HG03432 (cell line): ENCODE measurements at regions not wholly inside any gene's neighbourhood (a gene's known extent, or its start where the extent isn't known, plus 50 kb on each side); places are given as distances from the start of the nearest gene placed in this dataset.
A peak's percentile ranks its signal among the peaks of the same experiment; 100 is the strongest.
"Not testable (repeated sequence)": the region's sequence is repeated elsewhere in the genome, so short reads cannot be mapped to it uniquely, and the experiment has no call there.

Experiments
- ATAC-seq: cut with Tn5 transposase; IDR thresholded peaks from one replicate; pipeline ENCODE4 v1.9.1; 2021; ENCODE audit warnings: mild to moderate bottlenecking, moderate library complexity; ENCODE audit not compliant: unreplicated experiment

DNA sequence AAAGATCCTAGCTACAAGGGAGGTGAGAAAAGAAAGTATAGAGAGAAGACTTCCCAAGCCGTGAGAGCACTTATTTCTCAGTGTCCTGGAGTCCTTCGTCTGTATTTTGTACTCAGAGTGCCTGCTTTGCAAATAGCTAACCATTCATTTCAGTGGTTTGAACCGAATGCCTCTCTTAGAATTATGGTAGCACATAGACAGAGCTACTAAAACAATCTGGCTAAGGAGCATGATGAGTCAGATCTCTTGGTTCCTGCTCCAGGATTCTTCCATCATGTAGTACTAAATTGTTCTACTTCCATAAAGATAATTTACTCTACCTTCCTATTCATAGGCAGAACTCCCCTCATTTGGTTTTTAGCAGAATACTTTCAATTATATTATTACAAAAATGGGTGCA is 946.6 kb downstream of the STIM2 start:
- ATAC-seq: no peak

DNA sequence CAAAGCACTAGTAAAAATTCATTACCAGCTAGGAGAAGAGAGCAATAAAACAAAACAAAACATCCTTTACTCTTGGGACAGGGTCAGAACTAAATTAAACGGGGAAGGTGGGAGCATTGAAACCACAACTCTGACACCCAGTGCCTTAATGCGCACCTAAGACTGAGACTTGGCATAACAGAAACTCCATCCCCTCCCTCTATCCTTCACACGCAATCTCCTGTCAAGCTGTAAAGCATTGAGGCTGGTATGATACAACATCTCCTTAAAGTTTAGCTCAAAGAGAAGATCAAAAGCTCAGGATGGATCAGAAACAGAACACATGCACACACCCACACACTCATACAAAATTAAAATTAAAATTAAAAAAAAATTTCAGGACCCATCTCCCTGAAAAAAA is 951.3 kb downstream of the STIM2 start:
- ATAC-seq: no peak

DNA sequence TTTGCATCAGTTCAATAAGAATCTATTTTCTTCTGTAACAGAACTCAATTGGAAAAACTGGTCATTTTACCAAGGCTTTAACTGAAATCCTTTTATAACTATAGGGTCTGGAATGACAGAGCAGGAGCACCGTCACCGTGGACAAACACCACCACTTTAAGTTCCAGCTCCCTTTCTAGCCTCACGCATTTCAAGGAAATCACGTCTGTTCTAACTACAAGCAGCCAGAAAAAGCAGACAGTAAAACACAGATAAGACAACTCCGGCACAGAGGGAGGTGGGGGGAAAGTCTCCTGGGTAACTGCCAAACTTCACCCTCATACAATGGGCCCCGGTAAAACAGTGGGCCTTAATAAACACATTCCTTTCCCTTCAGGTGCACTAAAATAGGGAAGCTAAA is 952.6 kb downstream of the STIM2 start:
- ATAC-seq: not testable (repeated sequence)

DNA sequence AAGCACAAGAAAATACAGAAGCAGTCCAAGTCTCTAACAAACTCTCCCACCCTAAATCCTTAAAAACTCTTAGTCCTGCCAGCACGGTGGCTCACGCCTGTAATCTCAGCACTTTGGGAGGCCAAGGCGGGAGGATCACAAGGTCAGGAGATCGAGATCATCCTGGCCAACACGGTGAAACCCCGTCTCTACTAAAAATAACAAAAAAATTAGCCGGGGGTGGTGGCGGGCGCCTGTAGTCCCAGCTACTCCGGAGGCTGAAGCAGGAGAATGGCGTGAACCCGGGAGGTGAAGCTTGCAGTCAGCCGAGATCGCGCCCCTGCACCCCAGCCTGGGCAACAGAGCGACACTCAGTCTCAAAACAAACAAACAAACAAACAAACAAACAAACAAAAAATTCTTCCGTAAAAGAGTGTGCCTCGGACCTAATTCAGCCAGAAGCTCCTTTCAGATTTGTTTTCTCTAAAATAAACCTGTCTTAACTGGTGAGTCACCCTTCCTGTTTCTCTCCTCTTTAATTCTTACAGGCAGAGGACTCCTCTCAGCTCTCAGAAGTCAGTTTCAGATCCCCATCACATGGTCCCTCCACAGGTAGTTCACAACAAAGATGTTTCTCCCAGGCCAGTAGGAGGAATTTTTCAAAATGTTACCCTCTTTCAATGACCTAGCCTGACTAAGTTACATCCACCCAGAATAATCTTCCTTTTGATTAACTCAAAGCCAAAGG is 953.2 kb downstream of the STIM2 start:
- peak; percentile 86 for ATAC-seq

DNA sequence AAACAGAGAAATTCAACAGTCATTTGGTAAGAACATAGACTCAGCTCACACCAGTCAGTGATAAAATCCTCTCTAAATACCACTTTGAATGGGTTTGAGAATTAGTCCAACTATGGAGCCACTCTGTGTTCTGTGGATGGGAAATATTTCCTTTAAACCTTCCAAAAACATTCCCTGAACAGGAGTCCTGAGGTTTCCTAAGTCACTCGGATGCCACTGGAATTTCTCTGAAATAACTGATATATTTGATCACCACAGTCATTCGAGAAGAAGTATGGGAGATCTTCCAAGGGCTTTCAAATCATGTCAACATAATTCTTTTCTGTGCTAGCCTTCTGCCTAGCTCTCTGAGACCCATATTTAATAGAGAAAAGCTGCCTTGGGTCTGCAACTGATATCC is 958.6 kb downstream of the STIM2 start:
- no peak for ATAC-seq

GRCh38 chr4:27828843-27829242 is 968.2 kb downstream of the STIM2 start:
- ATAC-seq: no peak

DNA sequence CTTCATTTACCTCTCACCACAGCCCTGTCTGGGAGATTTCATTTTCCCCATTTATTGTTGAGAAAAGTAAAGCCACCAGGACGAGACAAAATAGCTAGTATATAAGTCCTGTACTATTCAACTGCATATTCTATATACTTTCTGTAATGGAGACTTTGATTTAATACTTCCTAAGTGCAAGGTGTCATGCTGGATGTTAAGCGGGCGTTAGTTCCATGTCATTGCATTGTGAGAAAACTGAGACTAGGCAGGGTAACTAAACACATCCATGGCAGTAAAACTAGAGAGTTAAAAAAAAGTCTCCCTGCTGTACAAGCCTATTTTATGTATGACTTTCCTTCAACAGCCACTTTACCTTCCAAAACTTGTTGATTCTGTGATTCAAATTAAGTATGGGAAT is 969.6 kb downstream of the STIM2 start:
- ATAC-seq: no peak

- ATAC-seq: no peak
These were observed 975.2 kb downstream of the STIM2 start for GRCh38 chr4:27835851-27836250.

DNA sequence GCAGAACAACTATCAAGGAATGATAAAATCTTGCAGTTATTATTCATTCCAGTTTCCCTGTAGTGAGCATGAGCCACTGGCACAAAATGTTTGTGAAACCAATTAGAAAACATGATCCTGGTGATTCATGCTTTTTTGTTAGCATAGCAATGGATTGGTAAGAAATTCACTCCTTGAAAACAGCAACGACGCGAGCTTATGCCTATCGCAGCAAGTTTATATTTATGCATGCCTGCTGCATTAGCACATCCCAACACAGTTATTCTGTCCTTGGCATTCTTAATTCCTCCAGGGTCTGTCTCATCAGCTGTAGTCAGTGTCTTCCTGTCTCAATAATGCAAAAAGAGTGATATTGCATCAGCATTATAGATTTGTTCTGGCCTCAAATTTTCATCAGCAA is 975.9 kb downstream of the STIM2 start:
- ATAC-seq: no peak

DNA sequence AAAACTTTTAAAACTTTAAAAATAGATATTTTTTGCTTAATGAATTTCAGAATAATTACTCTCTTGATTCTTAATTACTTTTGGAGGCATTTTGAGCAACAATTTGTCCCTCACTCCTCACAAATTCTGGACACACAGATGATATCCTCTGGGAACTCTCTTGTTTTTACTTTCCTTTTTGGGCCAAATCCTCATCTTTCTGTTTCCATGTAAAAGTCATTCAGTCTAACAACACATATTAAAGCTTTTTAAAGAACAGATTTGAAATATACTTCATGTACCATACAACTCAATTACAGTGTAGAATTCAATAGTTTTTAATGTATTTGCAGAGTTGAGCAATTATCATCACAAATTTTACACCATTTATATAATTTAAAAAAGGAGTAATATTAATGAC is 983.1 kb downstream of the STIM2 start:
- ATAC-seq: no peak

DNA sequence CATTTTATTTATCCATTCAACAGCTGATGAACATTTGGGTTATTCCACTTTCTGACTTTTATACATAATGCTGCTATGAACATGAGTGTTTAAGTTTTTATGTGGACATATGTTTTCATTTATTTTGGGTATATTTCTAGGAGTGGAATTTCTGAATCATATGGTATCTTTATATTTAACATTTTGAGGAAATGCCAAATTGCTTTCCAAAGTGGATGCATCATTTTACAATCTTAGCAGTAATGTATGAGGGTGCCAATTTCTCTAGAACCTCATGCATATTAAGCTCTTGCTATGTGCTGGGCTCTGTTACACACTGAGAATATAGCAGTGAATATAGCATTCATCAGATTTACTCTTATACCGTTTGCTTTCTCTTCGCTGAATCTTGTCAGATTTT is 983.7 kb downstream of the STIM2 start:
- ATAC-seq: no peak

DNA sequence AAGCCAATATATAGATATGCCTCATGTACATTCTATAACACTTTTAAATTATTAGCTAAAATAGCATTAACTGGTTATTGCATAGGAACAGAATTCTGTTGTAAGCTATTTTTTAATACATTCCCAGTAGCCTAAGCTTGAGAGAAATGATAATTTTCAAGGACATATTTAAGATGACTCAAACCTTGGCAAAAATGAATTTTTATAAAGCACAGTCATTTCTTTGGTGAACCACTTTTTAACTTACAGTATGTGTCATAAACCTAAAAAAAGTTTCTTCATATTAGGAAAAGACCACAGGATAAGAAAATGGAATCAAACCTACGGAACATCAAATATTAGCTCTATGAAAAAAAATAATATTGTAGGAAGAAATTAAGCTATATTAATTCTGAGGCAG is 986.3 kb downstream of the STIM2 start:
- no peak for ATAC-seq

- ATAC-seq: peak; percentile 53
These were observed 1000.7 kb downstream of the STIM2 start for GRCh38 chr4:27861381-27861787.

DNA sequence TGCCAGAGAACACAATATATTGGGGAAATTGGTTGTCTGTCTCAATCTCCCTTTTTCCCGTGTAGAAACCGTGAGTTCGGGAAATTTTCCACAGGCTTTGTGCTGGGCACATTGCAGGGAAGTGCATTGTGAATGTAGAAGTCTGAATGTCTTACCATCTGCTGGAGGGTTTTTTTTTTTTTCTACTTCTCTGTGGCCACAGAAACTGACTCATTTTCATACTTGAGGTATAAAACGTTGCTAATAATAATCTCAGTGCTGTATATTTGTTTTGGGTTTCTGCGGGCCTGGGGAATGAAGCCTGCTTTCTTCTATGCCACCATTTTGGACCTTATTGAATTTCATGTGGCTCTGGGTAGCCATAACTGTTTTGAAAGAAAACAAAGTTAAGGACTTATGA is 1001.2 kb downstream of the STIM2 start:
- ATAC-seq: peak; percentile 92

DNA sequence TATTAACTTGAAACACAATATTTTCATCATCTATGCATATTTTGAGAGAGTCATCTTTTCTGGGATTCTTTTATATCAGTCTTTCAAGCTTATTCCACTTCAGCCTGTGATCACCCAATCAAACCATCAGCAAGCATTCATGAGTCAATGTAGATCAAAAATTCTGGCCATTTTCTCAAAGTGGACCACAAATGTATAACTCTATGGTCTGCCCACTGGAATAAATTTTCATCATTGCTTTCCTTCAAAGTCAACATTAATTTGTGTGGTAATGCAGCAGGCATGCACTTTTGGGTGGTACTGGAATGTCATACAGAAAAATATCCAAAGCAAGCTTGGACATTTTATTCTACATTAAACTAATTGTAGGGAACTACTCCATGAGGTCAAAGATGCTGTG is 1013.0 kb downstream of the STIM2 start:
- no peak for ATAC-seq

GRCh38 chr4:27881705-27882104 is 1021.1 kb downstream of the STIM2 start:
- ATAC-seq: peak; percentile 82

- ATAC-seq: no peak
These were observed 1025.5 kb downstream of the STIM2 start for GRCh38 chr4:27886120-27886519.

DNA sequence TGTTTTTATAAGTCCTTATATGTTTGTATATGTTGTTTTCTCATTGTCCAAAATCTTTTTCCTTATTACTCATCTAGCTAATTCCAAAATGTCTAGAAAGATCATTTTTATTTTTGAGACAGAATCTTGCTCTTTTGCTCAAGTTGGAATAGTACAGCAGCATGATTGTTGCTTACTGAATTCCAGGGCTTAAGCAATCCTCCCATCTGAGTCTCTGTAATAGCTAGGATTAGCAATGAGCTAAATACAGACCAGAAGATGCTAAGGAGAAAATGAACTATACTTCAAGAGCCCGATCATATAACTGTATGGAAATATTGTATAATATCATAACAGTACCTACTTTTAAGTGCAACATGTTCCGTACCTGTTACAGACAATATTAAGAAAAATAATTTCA is 1027.0 kb downstream of the STIM2 start:
- no peak for ATAC-seq

- ATAC-seq: no peak
These were observed 1027.9 kb downstream of the STIM2 start for GRCh38 chr4:27888505-27888904.

- ATAC-seq: no peak
These were observed 1034.3 kb downstream of the STIM2 start for GRCh38 chr4:27894951-27895350.

- ATAC-seq: no peak
These were observed 1047.7 kb downstream of the STIM2 start for GRCh38 chr4:27908356-27908755.

GRCh38 chr4:27910227-27910626 is 1049.6 kb downstream of the STIM2 start:
- no peak for ATAC-seq

DNA sequence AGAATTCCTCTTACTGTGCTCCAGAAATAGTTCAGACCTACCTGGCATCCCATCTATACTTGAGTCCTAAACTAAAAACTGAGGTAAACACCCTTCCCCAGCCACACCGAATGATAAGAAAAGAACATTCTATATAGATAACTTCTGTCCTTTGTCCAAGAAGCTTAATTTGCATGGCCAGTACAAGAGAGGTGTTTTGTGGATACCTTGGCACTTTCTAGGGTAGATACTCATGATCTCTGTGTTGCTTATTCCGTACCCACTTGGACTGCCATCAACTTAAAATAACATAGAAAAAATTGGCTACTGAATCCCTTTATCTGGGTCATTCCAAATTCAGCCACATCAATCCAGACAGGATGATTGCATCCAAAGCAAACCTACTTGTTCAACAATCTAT is 1050.4 kb downstream of the STIM2 start:
- ATAC-seq: no peak
